B cell (primary cell): ENCODE measurements at regions not wholly inside any gene's neighbourhood (a gene's known extent, or its start where the extent isn't known, plus 50 kb on each side); places are given as distances from the start of the nearest gene placed in this dataset.

Source experiments
- ATAC-seq: fragments of 200-7000 bp; cut with Tn5 transposase; one replicate; pipeline ENCODE4 v1.10.0; 2021; ENCODE audit warnings: low read depth, mild to moderate bottlenecking, moderate number of reproducible peaks, moderate library complexity
- CTCF ChIA-PET: fragments of 350-600 bp; sonication (Branson Sonifier 250); formaldehyde crosslinking; loops from one replicate; lab custom pipeline; 2021; ENCODE audit warnings: antibody characterized with exemption, inconsistent platforms; lab: Charles Lee
- POLR2A ChIA-PET: fragments of 350-600 bp; sonication (Branson Sonifier 250); formaldehyde crosslinking; loops from one replicate; lab custom pipeline; 2021; ENCODE audit warnings: antibody characterized with exemption; lab: Charles Lee
- DNase-seq: peaks from one replicate; pipeline ENCODE4 v3.0.0; 2013
- H2AFZ ChIP-seq: 2 replicates; pipeline ENCODE4 v1.6.1; 2012; ENCODE audit warnings: mild to moderate bottlenecking, low read depth, low read length; ENCODE audit not compliant: insufficient read depth, poor library complexity, severe bottlenecking
- H3K27ac ChIP-seq, 2 donors: 1 replicate in 1 of 2; 2 replicates in 1 of 2; pipeline ENCODE4 v1.5.1; 2012 to 2013; ENCODE audit warnings: low read length in 2 of 2, mild to moderate bottlenecking in 2 of 2, moderate library complexity in 1 of 2
- H3K27me3 ChIP-seq, 4 experiments: fragments of 200-600 bp in 1 of 4; sonication (generic) in 1 of 4; replicated peaks in 1 of 4; 1 replicate in 2 of 4; 2 replicates in 2 of 4; pipeline versions ENCODE4 v1.6.1 to v1.7.0; 2013 to 2016; ENCODE audit warnings: low read length in 3 of 4, mild to moderate bottlenecking in 2 of 4, mixed read lengths in 1 of 4, moderate library complexity in 1 of 4; ENCODE audit not compliant: insufficient read depth in 4 of 4, control insufficient read depth in 3 of 4; ENCODE audit errors: control extremely low read depth in 1 of 4
- H3K36me3 ChIP-seq, 2 experiments: replicated peaks in 1 of 2; 1 replicate in 1 of 2; 2 replicates in 1 of 2; pipeline versions ENCODE4 v1.6.1 to v1.7.1; 2013; ENCODE audit warnings: low read length in 1 of 2; ENCODE audit not compliant: insufficient read depth in 2 of 2, control insufficient read depth in 1 of 2; ENCODE audit errors: control extremely low read depth in 1 of 2, extremely low read depth in 1 of 2
- H3K4me1 ChIP-seq, 2 donors: fragments of 200-600 bp in 1 of 2; sonication (generic) in 1 of 2; 1 replicate in 1 of 2; 2 replicates in 1 of 2; pipeline versions ENCODE4 v1.5.1 to v1.6.1; 2013 to 2017; ENCODE audit warnings: low read length in 2 of 2; ENCODE audit not compliant: control insufficient read depth in 2 of 2, insufficient read depth in 2 of 2
- H3K4me2 ChIP-seq: replicated peaks from 2 replicates; pipeline ENCODE3; 2012; ENCODE audit warnings: mild to moderate bottlenecking, low read depth, low read length; ENCODE audit not compliant: poor library complexity, severe bottlenecking
- H3K4me3 ChIP-seq, 5 experiments: fragments of 200-600 bp in 1 of 5; sonication (generic) in 1 of 5; 1 replicate in 3 of 5; 2 replicates in 2 of 5; pipeline versions ENCODE4 v1.5.1 to v1.7.0; 2011 to 2016; ENCODE audit warnings: low read length in 4 of 5, mild to moderate bottlenecking in 4 of 5, low read depth in 2 of 5, control low read depth in 1 of 5, moderate library complexity in 1 of 5; ENCODE audit not compliant: insufficient read depth in 1 of 5; ENCODE audit errors: control extremely low read depth in 1 of 5, extremely low read depth in 1 of 5
- H3K79me2 ChIP-seq: fragments of 200-600 bp; sonication (generic); one replicate; pipeline ENCODE4 v1.6.0; 2016; ENCODE audit warnings: low read length; ENCODE audit not compliant: control insufficient read depth, insufficient read depth
- H3K9ac ChIP-seq: fragments of 200-600 bp; sonication (generic); 2 replicates; pipeline ENCODE4 v1.6.1; 2017; ENCODE audit warnings: mild to moderate bottlenecking, low read length, moderate library complexity
- H3K9me3 ChIP-seq, 3 donors: one replicate each; pipeline versions ENCODE4 v1.6.1 to v1.7.1; 2013; ENCODE audit warnings: low read length in 2 of 3; ENCODE audit not compliant: control insufficient read depth in 2 of 3, insufficient read depth in 1 of 3; ENCODE audit errors: control extremely low read depth in 1 of 3
- H4K20me1 ChIP-seq: 2 replicates; pipeline ENCODE4 v1.6.0; 2012; ENCODE audit warnings: mild to moderate bottlenecking, low read length; ENCODE audit not compliant: insufficient read depth, control insufficient read depth, poor library complexity, severe bottlenecking
- H3K27ac Mint-ChIP-seq: one replicate; pipeline ENCODE4 v1.8.0; 2021; ENCODE audit warnings: mixed read lengths
- H3K27me3 Mint-ChIP-seq: one replicate; pipeline ENCODE4 v1.8.0; 2021; ENCODE audit warnings: mixed read lengths
- H3K4me1 Mint-ChIP-seq: one replicate; pipeline ENCODE4 v1.8.0; 2021; ENCODE audit warnings: mixed read lengths
- H3K4me3 Mint-ChIP-seq: one replicate; pipeline ENCODE4 v1.8.0; 2021; ENCODE audit warnings: mixed read lengths
- H3K9me3 Mint-ChIP-seq: one replicate; pipeline ENCODE4 v1.8.0; 2022; ENCODE audit warnings: mixed read lengths; ENCODE audit not compliant: insufficient read depth
- CTCF ChIP-seq: fragments of 200-600 bp; IDR thresholded peaks from one replicate; pipeline ENCODE4 v1.8.0; 2022; ENCODE audit warnings: antibody characterized with exemption, mild to moderate bottlenecking
- EZH2 ChIP-seq: IDR thresholded peaks from 2 replicates; pipeline ENCODE4 v1.6.1; 2012; ENCODE audit warnings: borderline replicate concordance, low read depth, mild to moderate bottlenecking, moderate library complexity, low read length; ENCODE audit not compliant: insufficient read depth, poor library complexity, severe bottlenecking
- WGBS: methylation state at CpG from one replicate; pipeline ENCODE4 v1.1.5; 2013; ENCODE audit warnings: missing lambda C conversion rate; ENCODE audit not compliant: insufficient coverage; 5-methylcytosine and 5-hydroxymethylcytosine counted together
- intact Hi-C: fragments of 100-400 bp; cut with micrococcal nuclease; formaldehyde crosslinking; loops from one replicate; pipeline ENCODE4 v1.10.0; 2022

GRCh38 chr11:38221295-38221694, 1623.3 kb upstream of the RAG2 start:
- Histone ChIP-seq H3K4me3 (no peak overlapping the region), H3K36me3 (no peaks in the 10 kb centered on the region), H3K27ac (no peak overlapping the region), H3K9me3 (no peaks in the 10 kb centered on the region), H4K20me1 (no peaks in the 10 kb centered on the region), H3K27me3 (no peaks in the 10 kb centered on the region), H3K79me2 (no peaks in the 10 kb centered on the region), H3K9ac (no peak overlapping the region), H2AFZ (no peak overlapping the region), H3K4me1 (no peaks in the 10 kb centered on the region), H3K4me2 (no peak overlapping the region)
- CTCF ChIA-PET: no interaction called here
- Mint-ChIP-seq H3K4me3 (no peak overlapping the region), H3K9me3 (peaks cover 12% of the 10 kb centered on the region), H3K27me3 (no peaks in the 10 kb centered on the region), H3K4me1 (no peaks in the 10 kb centered on the region), H3K27ac (no peak overlapping the region)
- DNase-seq: no peak
- intact Hi-C loops: no loop called here
- TF ChIP-seq EZH2: no peak
- TF ChIP-seq CTCF: no peak
- ATAC-seq: no peak
- 83% methylated on average over 2 of the region's 2 CpGs for WGBS
- POLR2A ChIA-PET: no interaction called here

- ChIA-PET CTCF (no interaction called here), POLR2A (no interaction called here)
- Histone ChIP-seq H3K79me2 (no peaks in the 10 kb centered on the region), H2AFZ (no peak overlapping the region), H3K4me1 (no peaks in the 10 kb centered on the region), H3K27ac (no peak overlapping the region), H3K9me3 (no peaks in the 10 kb centered on the region), H3K36me3 (no peaks in the 10 kb centered on the region), H3K4me2 (no peak overlapping the region), H3K27me3 (no peaks in the 10 kb centered on the region), H3K4me3 (no peak overlapping the region), H4K20me1 (no peaks in the 10 kb centered on the region), H3K9ac (no peak overlapping the region)
- Mint-ChIP-seq H3K9me3 (peaks cover 10% of the 10 kb centered on the region), H3K4me1 (no peaks in the 10 kb centered on the region), H3K27ac (no peak overlapping the region), H3K4me3 (no peak overlapping the region), H3K27me3 (no peaks in the 10 kb centered on the region)
- no peak for DNase-seq
- intact Hi-C loops: no loop called here
- 100% methylated on average over 1 of the region's 2 CpGs for WGBS
- no peak for ATAC-seq
- TF ChIP-seq EZH2: no peak
- TF ChIP-seq CTCF: no peak
Observed at GRCh38 chr11:38219636-38220035, 1621.6 kb upstream of the RAG2 start.
